Nephron progenitor cell (in vitro differentiated cells): ENCODE measurements at regions not wholly inside any gene's neighbourhood (a gene's known extent, or its start where the extent isn't known, plus 50 kb on each side); places are given as distances from the start of the nearest gene placed in this dataset.

Experiments
- DNase-seq: peaks from one replicate; pipeline ENCODE4 v3.0.0; 2021
- H3K27ac Mint-ChIP-seq: 2 replicates; pipeline ENCODE4 v1.8.0; 2021; ENCODE audit warnings: mild to moderate bottlenecking, moderate library complexity, mixed read lengths
- H3K27me3 Mint-ChIP-seq: 2 replicates; pipeline ENCODE4 v1.8.0; 2021; ENCODE audit warnings: mild to moderate bottlenecking, low read depth, mixed read lengths; ENCODE audit not compliant: poor library complexity
- H3K36me3 Mint-ChIP-seq: 2 replicates; pipeline ENCODE4 v1.8.0; 2021; ENCODE audit warnings: low read depth, mixed read lengths
- H3K4me1 Mint-ChIP-seq: 2 replicates; pipeline ENCODE4 v1.8.0; 2021; ENCODE audit warnings: mixed read lengths
- H3K4me3 Mint-ChIP-seq: 2 replicates; pipeline ENCODE4 v1.8.0; 2021; ENCODE audit warnings: mild to moderate bottlenecking, moderate library complexity, mixed read lengths
- H3K9me3 Mint-ChIP-seq: 2 replicates; pipeline ENCODE4 v1.8.0; 2021; ENCODE audit warnings: mild to moderate bottlenecking, moderate library complexity, mixed read lengths
- TF ChIP-seq, protein P1 (sequence below): fragments of 200-600 bp; sonication (generic); IDR thresholded peaks from 2 replicates; pipeline ENCODE4 v1.5.0; 2021; ENCODE audit warnings: antibody characterized with exemption

DNA sequence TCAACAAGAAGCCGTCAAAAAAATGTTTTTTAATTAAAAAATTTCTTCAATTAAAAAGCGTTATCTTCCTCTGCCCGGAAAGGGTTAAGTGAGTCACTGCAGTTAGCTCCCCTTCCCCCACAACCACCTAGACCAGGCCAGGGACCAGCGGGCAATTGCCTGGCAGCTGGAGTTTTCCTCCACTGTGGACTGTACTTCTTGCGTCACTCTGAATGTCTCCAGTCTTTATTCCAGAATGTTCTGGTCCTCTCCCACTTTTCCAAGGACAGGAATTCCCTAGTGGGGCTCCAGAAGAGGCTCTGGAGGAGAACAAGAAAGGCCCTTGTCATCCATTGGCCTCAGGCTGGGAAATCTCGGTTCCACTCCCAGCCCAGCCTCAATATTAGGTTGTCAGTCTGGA lies 114.0 kb downstream of the C9orf50 start:
- TF ChIP-seq, protein P1, sequence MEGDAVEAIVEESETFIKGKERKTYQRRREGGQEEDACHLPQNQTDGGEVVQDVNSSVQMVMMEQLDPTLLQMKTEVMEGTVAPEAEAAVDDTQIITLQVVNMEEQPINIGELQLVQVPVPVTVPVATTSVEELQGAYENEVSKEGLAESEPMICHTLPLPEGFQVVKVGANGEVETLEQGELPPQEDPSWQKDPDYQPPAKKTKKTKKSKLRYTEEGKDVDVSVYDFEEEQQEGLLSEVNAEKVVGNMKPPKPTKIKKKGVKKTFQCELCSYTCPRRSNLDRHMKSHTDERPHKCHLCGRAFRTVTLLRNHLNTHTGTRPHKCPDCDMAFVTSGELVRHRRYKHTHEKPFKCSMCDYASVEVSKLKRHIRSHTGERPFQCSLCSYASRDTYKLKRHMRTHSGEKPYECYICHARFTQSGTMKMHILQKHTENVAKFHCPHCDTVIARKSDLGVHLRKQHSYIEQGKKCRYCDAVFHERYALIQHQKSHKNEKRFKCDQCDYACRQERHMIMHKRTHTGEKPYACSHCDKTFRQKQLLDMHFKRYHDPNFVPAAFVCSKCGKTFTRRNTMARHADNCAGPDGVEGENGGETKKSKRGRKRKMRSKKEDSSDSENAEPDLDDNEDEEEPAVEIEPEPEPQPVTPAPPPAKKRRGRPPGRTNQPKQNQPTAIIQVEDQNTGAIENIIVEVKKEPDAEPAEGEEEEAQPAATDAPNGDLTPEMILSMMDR, result no peak

GRCh38 chr9:129506041-129506440 lies 114.9 kb downstream of the C9orf50 start:
- no peak for DNase-seq
- Mint-ChIP-seq H3K27me3 (no peaks in the 10 kb centered on the region), H3K4me1 (peaks cover 52% of the 10 kb centered on the region), H3K9me3 (peaks cover 24% of the 10 kb centered on the region), H3K27ac (no peak overlapping the region), H3K36me3 (peaks cover 7% of the 10 kb centered on the region), H3K4me3 (no peak overlapping the region)
- TF ChIP-seq, protein P1, result no peak

More for the DNA sequence above, 114.0 kb downstream of the C9orf50 start:
- H3K4me3 Mint-ChIP-seq, result no peak overlapping the region
- peaks cover 32% of the 10 kb centered on the region for H3K9me3 Mint-ChIP-seq
- DNase-seq, result no peak
- H3K36me3 Mint-ChIP-seq, result peaks cover 7% of the 10 kb centered on the region
- H3K4me1 Mint-ChIP-seq, result peaks cover 43% of the 10 kb centered on the region
- no peaks in the 10 kb centered on the region for H3K27me3 Mint-ChIP-seq
- H3K27ac Mint-ChIP-seq, result no peak overlapping the region

DNA sequence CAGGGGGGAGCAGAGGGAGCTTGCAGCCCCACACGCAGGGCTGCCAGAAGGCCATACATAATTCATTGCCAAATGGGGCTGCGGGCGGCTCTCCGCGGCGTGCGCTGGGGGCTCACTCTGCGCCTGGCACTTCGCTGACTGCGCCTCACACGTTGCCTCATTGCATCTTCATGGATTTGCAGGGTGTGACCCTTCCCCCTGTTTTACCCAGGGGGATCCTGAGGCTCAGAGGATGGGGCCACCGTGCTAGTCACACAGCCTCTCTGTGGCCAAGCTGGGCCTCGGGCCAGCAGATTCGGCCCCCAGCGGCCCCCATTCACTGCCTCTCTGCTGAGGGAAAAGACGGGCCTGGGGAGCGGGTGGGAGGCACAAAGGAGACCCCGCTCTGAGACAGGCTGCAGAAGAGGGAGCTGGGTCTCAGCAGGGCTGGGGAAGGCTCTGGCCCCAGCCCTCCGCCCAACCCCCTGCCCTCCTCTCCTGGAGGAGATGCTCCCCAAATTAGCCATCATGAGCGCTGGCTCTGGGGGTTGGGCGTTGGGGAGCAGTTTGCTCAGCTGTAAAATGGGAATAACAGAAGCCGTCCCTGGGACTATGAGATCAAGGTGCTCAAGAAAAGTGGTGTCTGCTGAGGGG lies 115.5 kb downstream of the C9orf50 start:
- TF ChIP-seq, protein P1, result no peak

GRCh38 chr9:129504404-129504803 lies 116.5 kb downstream of the C9orf50 start:
- H3K4me3 Mint-ChIP-seq, result no peak overlapping the region
- peaks cover 3% of the 10 kb centered on the region for H3K36me3 Mint-ChIP-seq
- peaks cover 7% of the 10 kb centered on the region for H3K9me3 Mint-ChIP-seq
- H3K27ac Mint-ChIP-seq, result no peak overlapping the region
- TF ChIP-seq, protein P1, result no peak
- DNase-seq, result no peak
- H3K27me3 Mint-ChIP-seq, result no peaks in the 10 kb centered on the region
- H3K4me1 Mint-ChIP-seq, result peaks cover 68% of the 10 kb centered on the region

More for the DNA sequence above, 115.5 kb downstream of the C9orf50 start:
- Mint-ChIP-seq H3K4me3 (no peak overlapping the region), H3K36me3 (peaks cover 7% of the 10 kb centered on the region), H3K27ac (no peak overlapping the region), H3K27me3 (no peaks in the 10 kb centered on the region), H3K9me3 (peaks cover 17% of the 10 kb centered on the region), H3K4me1 (peaks cover 58% of the 10 kb centered on the region)
- no peak for DNase-seq

- DNase-seq, result no peak
- Mint-ChIP-seq H3K36me3 (no peaks in the 10 kb centered on the region), H3K9me3 (no peaks in the 10 kb centered on the region), H3K27ac (peak overlapping the region; percentile 64), H3K27me3 (no peaks in the 10 kb centered on the region), H3K4me3 (no peak overlapping the region), H3K4me1 (peaks cover 88% of the 10 kb centered on the region)
- TF ChIP-seq, protein P1, result no peak
Observed at GRCh38 chr9:129501771-129502319, 119.1 kb downstream of the C9orf50 start.
